Left lung (tissue), 4 donors: ENCODE measurements at regions not wholly inside any gene's neighbourhood (a gene's known extent, or its start where the extent isn't known, plus 50 kb on each side); places are given as distances from the start of the nearest gene placed in this dataset.

Experiments used
- ATAC-seq: fragments of 200-7000 bp; cut with Tn5 transposase; one replicate; pipeline ENCODE4 v1.9.1; 2020; ENCODE audit warnings: moderate library complexity
- DNase-seq, 4 donors: peaks; one replicate each; pipeline ENCODE4 v3.0.0-alpha.2; 2013 to 2020
- H3K27ac ChIP-seq, 2 donors: fragments of 200-600 bp; sonication (generic) in 1 of 2; one replicate each; pipeline versions ENCODE4 v1.5.0 to v1.8.0; 2020 to 2021
- H3K27me3 ChIP-seq, 2 donors: fragments of 200-600 bp; sonication (generic) in 1 of 2; one replicate each; pipeline versions ENCODE4 v1.5.0 to v1.8.0; 2020 to 2021
- H3K36me3 ChIP-seq, 2 donors: fragments of 200-600 bp; sonication (generic) in 1 of 2; one replicate each; pipeline versions ENCODE4 v1.5.0 to v1.8.0; 2020 to 2021
- H3K4me1 ChIP-seq, 2 donors: fragments of 200-600 bp; one replicate each; pipeline ENCODE4 v1.8.0; 2021
- H3K4me3 ChIP-seq, 2 donors: fragments of 200-600 bp; sonication (generic) in 1 of 2; one replicate each; pipeline versions ENCODE4 v1.5.0 to v1.8.0; 2020 to 2021; ENCODE audit warnings: mild to moderate bottlenecking in 1 of 2
- H3K9me3 ChIP-seq, 2 donors: fragments of 200-600 bp; sonication (generic) in 1 of 2; one replicate each; pipeline versions ENCODE4 v1.5.0 to v1.8.0; 2020 to 2021
- CTCF ChIP-seq, 2 donors: fragments of 200-600 bp; sonication (generic) in 1 of 2; IDR thresholded peaks; one replicate each; pipeline versions ENCODE4 v1.5.0 to v1.8.0; 2021; ENCODE audit warnings: antibody characterized with exemption in 2 of 2
- intact Hi-C, 2 donors: fragments of 100-400 bp; cut with DNase I; formaldehyde crosslinking; loops; one replicate each; pipeline versions ENCODE4 v1.11.2 to v1.14.2; 2022
- donor health status: DM: no; HTN: yes; CAD: no.
- donor health status: DM: no; HTN: no; CAD: no.

- Histone ChIP-seq H3K4me1 (peaks cover 4 to 7% of the 10 kb centered on the region in 2 donors), H3K9me3 (no peaks in the 10 kb centered on the region), H3K4me3 (no peak overlapping the region), H3K27ac (no peak overlapping the region), H3K27me3 (no peaks in the 10 kb centered on the region), H3K36me3 (no peaks in the 10 kb centered on the region)
- intact Hi-C loops = no loop called here
- DNase-seq (no peak), ATAC-seq (no peak)
- TF ChIP-seq CTCF (IDR thresholded peaks at IDR 0.05) = no peak
These were observed 305.1 kb upstream of the GULP1 start for GRCh38 chr2:187986390-187987105.

DNA sequence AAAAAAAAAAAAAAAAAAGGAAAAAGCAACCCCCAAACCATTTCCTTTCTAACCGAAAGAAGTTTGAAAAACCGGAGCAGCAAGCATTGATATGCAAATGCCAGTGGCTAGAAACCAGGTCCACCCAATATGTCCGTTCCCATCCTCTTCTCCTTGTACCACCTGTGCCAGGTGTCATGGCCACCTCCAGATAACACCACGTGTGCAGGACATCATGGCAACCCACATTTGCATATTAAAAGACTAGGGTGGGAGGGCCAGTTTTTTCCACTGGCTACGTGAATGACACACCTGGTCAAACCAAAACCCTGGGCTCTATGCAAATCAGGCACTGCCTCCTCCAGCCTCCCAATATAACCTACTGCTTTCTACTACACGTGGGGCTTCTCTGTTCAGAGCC, 303.3 kb upstream of the GULP1 start:
- Histone ChIP-seq H3K9me3 (no peaks in the 10 kb centered on the region), H3K36me3 (no peaks in the 10 kb centered on the region), H3K27ac (no peak overlapping the region), H3K4me3 (no peak overlapping the region), H3K4me1 (peaks cover under 1 to 3% of the 10 kb centered on the region in 2 donors), H3K27me3 (no peaks in the 10 kb centered on the region)
- TF ChIP-seq CTCF (IDR thresholded peaks at IDR 0.05) = no peak
- ATAC-seq (no peak), DNase-seq (no peak)
- intact Hi-C loops = no loop called here

- no peaks in the 10 kb centered on the region for H3K27me3 ChIP-seq
- no peak for TF ChIP-seq CTCF (IDR thresholded peaks at IDR 0.05)
- ATAC-seq = no peak
- H3K36me3 ChIP-seq = no peaks in the 10 kb centered on the region
- intact Hi-C loops = no loop called here
- DNase-seq = no peak
- no peaks in the 10 kb centered on the region for H3K9me3 ChIP-seq
- no peak overlapping the region for H3K4me3 ChIP-seq
- H3K27ac ChIP-seq = no peak overlapping the region
- no peaks in the 10 kb centered on the region for H3K4me1 ChIP-seq
These were observed 301.6 kb upstream of the GULP1 start for GRCh38 chr2:187989925-187990623.

- Histone ChIP-seq H3K27me3 (no peaks in the 10 kb centered on the region), H3K4me1 (no peaks in the 10 kb centered on the region), H3K36me3 (no peaks in the 10 kb centered on the region), H3K4me3 (no peak overlapping the region), H3K27ac (no peak overlapping the region), H3K9me3 (no peaks in the 10 kb centered on the region)
- DNase-seq (no peak), ATAC-seq (no peak)
- TF ChIP-seq CTCF (IDR thresholded peaks at IDR 0.05) = no peak
- intact Hi-C loops = no loop called here
These were observed 300.3 kb upstream of the GULP1 start for GRCh38 chr2:187991389-187991788.

GRCh38 chr2:187994464-187995331, 297.0 kb upstream of the GULP1 start:
- no peak for TF ChIP-seq CTCF (IDR thresholded peaks at IDR 0.05)
- DNase-seq (no peak), ATAC-seq (no peak)
- intact Hi-C loops = no loop called here
- Histone ChIP-seq H3K4me3 (no peak overlapping the region), H3K27me3 (no peaks in the 10 kb centered on the region), H3K4me1 (no peaks in the 10 kb centered on the region), H3K36me3 (no peaks in the 10 kb centered on the region), H3K27ac (no peak overlapping the region), H3K9me3 (no peaks in the 10 kb centered on the region)
